GM12874 (cell line): ENCODE measurements at regions not wholly inside any gene's neighbourhood (a gene's known extent, or its start where the extent isn't known, plus 50 kb on each side); places are given as distances from the start of the nearest gene placed in this dataset.

Source experiments
- CTCF ChIP-seq: IDR thresholded peaks from 2 replicates; pipeline ENCODE4 v1.5.1; 2011; ENCODE audit warnings: low read depth, mild to moderate bottlenecking, control low read depth, low read length, moderate library complexity; ENCODE audit not compliant: insufficient read depth

GRCh38 chr10:47104786-47105385, 193.7 kb downstream of the PTPN20 start:
- no peak for TF ChIP-seq CTCF

- no peak for TF ChIP-seq CTCF
These were observed 192.8 kb upstream of the GDF10 start for GRCh38 chr10:47107007-47107747.

- TF ChIP-seq CTCF = no peak
These were observed 190.1 kb upstream of the GDF10 start for GRCh38 chr10:47109906-47110305.

- no peak for TF ChIP-seq CTCF
These were observed 188.6 kb upstream of the GDF10 start for GRCh38 chr10:47111329-47111862.

- TF ChIP-seq CTCF = no peak
These were observed 187.4 kb upstream of the GDF10 start for GRCh38 chr10:47112612-47113011.

GRCh38 chr10:47113907-47114500, 186.0 kb upstream of the GDF10 start:
- no peak for TF ChIP-seq CTCF

GRCh38 chr10:47114680-47115186, 185.3 kb upstream of the GDF10 start:
- no peak for TF ChIP-seq CTCF
